Left lung (tissue), 4 donors: ENCODE measurements at regions not wholly inside any gene's neighbourhood (a gene's known extent, or its start where the extent isn't known, plus 50 kb on each side); places are given as distances from the start of the nearest gene placed in this dataset.

Experiments used
- ATAC-seq: fragments of 200-7000 bp; cut with Tn5 transposase; one replicate; pipeline ENCODE4 v1.9.1; 2020; ENCODE audit warnings: moderate library complexity
- DNase-seq, 4 donors: peaks; one replicate each; pipeline ENCODE4 v3.0.0-alpha.2; 2013 to 2020
- H3K27ac ChIP-seq, 2 donors: fragments of 200-600 bp; sonication (generic) in 1 of 2; one replicate each; pipeline versions ENCODE4 v1.5.0 to v1.8.0; 2020 to 2021
- H3K27me3 ChIP-seq, 2 donors: fragments of 200-600 bp; sonication (generic) in 1 of 2; one replicate each; pipeline versions ENCODE4 v1.5.0 to v1.8.0; 2020 to 2021
- H3K36me3 ChIP-seq, 2 donors: fragments of 200-600 bp; sonication (generic) in 1 of 2; one replicate each; pipeline versions ENCODE4 v1.5.0 to v1.8.0; 2020 to 2021
- H3K4me1 ChIP-seq, 2 donors: fragments of 200-600 bp; one replicate each; pipeline ENCODE4 v1.8.0; 2021
- H3K4me3 ChIP-seq, 2 donors: fragments of 200-600 bp; sonication (generic) in 1 of 2; one replicate each; pipeline versions ENCODE4 v1.5.0 to v1.8.0; 2020 to 2021; ENCODE audit warnings: mild to moderate bottlenecking in 1 of 2
- H3K9me3 ChIP-seq, 2 donors: fragments of 200-600 bp; sonication (generic) in 1 of 2; one replicate each; pipeline versions ENCODE4 v1.5.0 to v1.8.0; 2020 to 2021
- CTCF ChIP-seq, 2 donors: fragments of 200-600 bp; sonication (generic) in 1 of 2; IDR thresholded peaks; one replicate each; pipeline versions ENCODE4 v1.5.0 to v1.8.0; 2021; ENCODE audit warnings: antibody characterized with exemption in 2 of 2
- intact Hi-C, 2 donors: fragments of 100-400 bp; cut with DNase I; formaldehyde crosslinking; loops; one replicate each; pipeline versions ENCODE4 v1.11.2 to v1.14.2; 2022
- donor health status: DM: no; HTN: yes; CAD: no.
- donor health status: DM: no; HTN: no; CAD: no.

GRCh38 chr10:107589081-107589480 lies 424.6 kb upstream of the SORCS1 start:
- H3K4me1 ChIP-seq, result no peaks in the 10 kb centered on the region
- H3K4me3 ChIP-seq, result no peak overlapping the region
- TF ChIP-seq CTCF (IDR thresholded peaks at IDR 0.05), result no peak
- no peak for DNase-seq
- no peaks in the 10 kb centered on the region for H3K27me3 ChIP-seq
- no peak for ATAC-seq
- no peak overlapping the region for H3K27ac ChIP-seq
- no peaks in the 10 kb centered on the region for H3K36me3 ChIP-seq
- peaks cover 0 to 19% of the 10 kb centered on the region in 2 donors for H3K9me3 ChIP-seq
- intact Hi-C loops, result no loop called here

- Histone ChIP-seq H3K36me3 (no peaks in the 10 kb centered on the region), H3K4me1 (no peaks in the 10 kb centered on the region), H3K4me3 (no peak overlapping the region), H3K9me3 (peaks cover 0 to 27% of the 10 kb centered on the region in 2 donors), H3K27me3 (no peaks in the 10 kb centered on the region), H3K27ac (no peak overlapping the region)
- intact Hi-C loops, result no loop called here
- ATAC-seq, result no peak
- no peak for DNase-seq
- TF ChIP-seq CTCF (IDR thresholded peaks at IDR 0.05), result no peak
Measured at GRCh38 chr10:107585630-107586029, 421.1 kb upstream of the SORCS1 start.

- Histone ChIP-seq H3K36me3 (no peaks in the 10 kb centered on the region), H3K4me1 (no peaks in the 10 kb centered on the region), H3K27me3 (no peaks in the 10 kb centered on the region), H3K9me3 (peaks cover 0 to 27% of the 10 kb centered on the region in 2 donors), H3K27ac (no peak overlapping the region), H3K4me3 (no peak overlapping the region)
- no peak for TF ChIP-seq CTCF (IDR thresholded peaks at IDR 0.05)
- DNase-seq (no peak), ATAC-seq (no peak)
- intact Hi-C loops, result no loop called here
Measured at GRCh38 chr10:107583974-107584373, 419.5 kb upstream of the SORCS1 start.

- H3K27me3 ChIP-seq, result no peaks in the 10 kb centered on the region
- H3K36me3 ChIP-seq, result no peaks in the 10 kb centered on the region
- H3K4me3 ChIP-seq, result no peak overlapping the region
- ATAC-seq (no peak), DNase-seq (no peak)
- TF ChIP-seq CTCF (IDR thresholded peaks at IDR 0.05), result no peak
- H3K4me1 ChIP-seq, result no peaks in the 10 kb centered on the region
- no peak overlapping the region for H3K27ac ChIP-seq
- peaks cover 0 to 8% of the 10 kb centered on the region in 2 donors for H3K9me3 ChIP-seq
- intact Hi-C loops, result no loop called here
Measured at GRCh38 chr10:107579970-107580369, 415.5 kb upstream of the SORCS1 start.

GRCh38 chr10:107577221-107577620 lies 412.7 kb upstream of the SORCS1 start:
- Histone ChIP-seq H3K36me3 (no peaks in the 10 kb centered on the region), H3K4me1 (no peaks in the 10 kb centered on the region), H3K27ac (no peak overlapping the region), H3K9me3 (no peaks in the 10 kb centered on the region), H3K4me3 (no peak overlapping the region), H3K27me3 (no peaks in the 10 kb centered on the region)
- no peak for TF ChIP-seq CTCF (IDR thresholded peaks at IDR 0.05)
- intact Hi-C loops, result no loop called here
- DNase-seq (no peak), ATAC-seq (no peak)
